Thyroid gland (tissue), 4 donors: ENCODE measurements at regions not wholly inside any gene's neighbourhood (a gene's known extent, or its start where the extent isn't known, plus 50 kb on each side); places are given as distances from the start of the nearest gene placed in this dataset.
A peak's percentile ranks its signal among the peaks of the same experiment; 100 is the strongest.

Experiments used
- DNase-seq, 2 donors: peaks; one replicate each; pipeline ENCODE4 v3.0.0-alpha.2; 2019
- H3K27ac ChIP-seq, 3 donors: fragments of 200-600 bp; sonication (generic); 1 replicate in 2 of 3; 2 replicates in 1 of 3; pipeline ENCODE4 v1.5.1; 2016 to 2019; ENCODE audit warnings: mild to moderate bottlenecking in 1 of 3, moderate library complexity in 1 of 3
- H3K27me3 ChIP-seq: fragments of 200-600 bp; sonication (generic); one replicate; pipeline ENCODE4 v1.5.1; 2019
- H3K36me3 ChIP-seq, 2 donors: fragments of 200-600 bp; sonication (generic); one replicate each; pipeline ENCODE4 v1.5.1; 2016 to 2019
- H3K4me1 ChIP-seq, 2 donors: fragments of 200-600 bp; sonication (generic); one replicate each; pipeline ENCODE4 v1.5.1; 2017 to 2019
- H3K4me3 ChIP-seq, 3 donors: fragments of 200-600 bp; sonication (generic); replicated peaks in 1 of 3; 1 replicate in 2 of 3; 2 replicates in 1 of 3; pipeline ENCODE4 v1.5.1; 2016; ENCODE audit warnings: mild to moderate bottlenecking in 1 of 3
- H3K9me3 ChIP-seq: fragments of 200-600 bp; sonication (generic); one replicate; pipeline ENCODE4 v1.5.1; 2017
- CTCF ChIP-seq, 6 experiments: fragments of 200-600 bp in 3 of 6; fragments of 450-650 bp in 3 of 6; sonication (generic) in 3 of 6; IDR thresholded peaks; one replicate each; pipeline ENCODE4 v1.5.1; 2016 to 2019; ENCODE audit warnings: antibody characterized with exemption in 6 of 6, mild to moderate bottlenecking in 2 of 6, inconsistent platforms in 1 of 6, moderate library complexity in 1 of 6
- POLR2A ChIP-seq, 2 donors: fragments of 450-650 bp; IDR thresholded peaks; one replicate each; pipeline ENCODE4 v1.6.1; 2017; ENCODE audit warnings: antibody characterized with exemption in 2 of 2, mild to moderate bottlenecking in 2 of 2, moderate library complexity in 1 of 2
- WGBS, 2 donors: methylation state at CpG; one replicate each; pipeline ENCODE4 v1.1.5; 2017; 5-methylcytosine and 5-hydroxymethylcytosine counted together
- intact Hi-C: fragments of 100-400 bp; cut with DNase I; formaldehyde crosslinking; loops from one replicate; pipeline ENCODE4 v1.15.1; 2023

GRCh38 chr12:58174316-58174715, 232.9 kb downstream of the ATP23 start:
- Histone ChIP-seq H3K4me3 (no peak overlapping the region), H3K27ac (no peak overlapping the region), H3K9me3 (no peaks in the 10 kb centered on the region), H3K27me3 (no peaks in the 10 kb centered on the region), H3K4me1 (peaks cover 7 to 10% of the 10 kb centered on the region in 2 donors), H3K36me3 (no peaks in the 10 kb centered on the region)
- DNase-seq: no peak
- TF ChIP-seq CTCF (IDR thresholded peaks at IDR 0.05) (no peak), POLR2A (IDR thresholded peaks at IDR 0.05) (no peak)
- intact Hi-C loops: no loop called here
- WGBS, 2 donors: 83 to 85% methylated on average over 2 of the region's 2 CpGs

- TF ChIP-seq POLR2A (IDR thresholded peaks at IDR 0.05) (no peak), CTCF (IDR thresholded peaks at IDR 0.05) (peak in 2 of 6 experiments; percentile 14 to 16)
- H3K27ac ChIP-seq: no peak overlapping the region
- no peaks in the 10 kb centered on the region for H3K9me3 ChIP-seq
- peak in 1 of 2 donors; percentile 47 for DNase-seq
- no peaks in the 10 kb centered on the region for H3K36me3 ChIP-seq
- WGBS, 2 donors: 36 to 70% methylated on average over 7 of the region's 7 CpGs
- H3K4me1 ChIP-seq: peaks cover under 1 to 5% of the 10 kb centered on the region in 2 donors
- H3K27me3 ChIP-seq: no peaks in the 10 kb centered on the region
- intact Hi-C loops: no loop called here
- H3K4me3 ChIP-seq: no peak overlapping the region
Observed at GRCh38 chr12:58176296-58176869, 235.0 kb downstream of the ATP23 start.

GRCh38 chr12:58177366-58177765, 236.0 kb downstream of the ATP23 start:
- Histone ChIP-seq H3K27ac (no peak overlapping the region), H3K9me3 (no peaks in the 10 kb centered on the region), H3K4me3 (no peak overlapping the region), H3K36me3 (no peaks in the 10 kb centered on the region), H3K4me1 (no peaks in the 10 kb centered on the region), H3K27me3 (no peaks in the 10 kb centered on the region)
- DNase-seq: no peak
- 90 to 97% methylated on average over 2 of the region's 2 CpGs for WGBS, 2 donors
- TF ChIP-seq POLR2A (IDR thresholded peaks at IDR 0.05) (no peak), CTCF (IDR thresholded peaks at IDR 0.05) (no peak)
- intact Hi-C loops: no loop called here

DNA sequence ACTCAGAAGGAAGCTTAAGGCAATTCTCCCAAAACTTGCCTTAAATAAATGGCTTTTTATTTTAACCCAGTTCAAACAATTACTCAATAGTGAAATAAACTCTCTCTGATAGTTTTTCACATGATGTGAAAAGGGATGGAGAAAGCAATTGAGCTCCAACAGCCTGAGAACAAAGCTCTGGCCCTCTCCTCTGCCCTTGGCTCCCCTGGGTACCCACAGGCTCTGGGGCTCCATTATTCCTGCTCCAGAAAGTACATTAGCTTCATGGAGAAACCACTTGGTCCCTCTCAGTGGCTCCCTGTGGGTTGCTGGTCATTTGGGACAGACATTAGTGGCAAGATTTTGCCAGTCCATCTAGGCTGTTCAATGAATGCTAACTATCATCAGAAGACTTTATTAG, 242.8 kb downstream of the ATP23 start:
- Histone ChIP-seq H3K4me1 (no peaks in the 10 kb centered on the region), H3K27me3 (no peaks in the 10 kb centered on the region), H3K36me3 (no peaks in the 10 kb centered on the region), H3K27ac (no peak overlapping the region), H3K4me3 (no peak overlapping the region), H3K9me3 (no peaks in the 10 kb centered on the region)
- intact Hi-C loops: no loop called here
- TF ChIP-seq CTCF (IDR thresholded peaks at IDR 0.05) (no peak), POLR2A (IDR thresholded peaks at IDR 0.05) (no peak)
- no peak for DNase-seq

GRCh38 chr12:58186401-58186800, 245.0 kb downstream of the ATP23 start:
- 85 to 94% methylated on average over 4 of the region's 4 CpGs for WGBS, 2 donors
- no peaks in the 10 kb centered on the region for H3K36me3 ChIP-seq
- H3K27ac ChIP-seq: no peak overlapping the region
- DNase-seq: no peak
- H3K4me3 ChIP-seq: no peak overlapping the region
- H3K4me1 ChIP-seq: no peaks in the 10 kb centered on the region
- intact Hi-C loops: no loop called here
- TF ChIP-seq CTCF (IDR thresholded peaks at IDR 0.05) (no peak), POLR2A (IDR thresholded peaks at IDR 0.05) (no peak)
- H3K27me3 ChIP-seq: no peaks in the 10 kb centered on the region
- H3K9me3 ChIP-seq: no peaks in the 10 kb centered on the region
